ENCODE measurements at regions not wholly inside any gene's neighbourhood (a gene's known extent, or its start where the extent isn't known, plus 50 kb on each side); places are given as distances from the start of the nearest gene placed in this dataset.

- no peaks in the 10 kb centered on the region for H3K4me1 Mint-ChIP-seq (ENCODE audit: low read depth)
- CTCF ChIA-PET, result no interaction called here
Observed at GRCh38 chr20:11174861-11175260, 501.1 kb upstream of the JAG1 start.

GRCh38 chr20:11176431-11176830, 502.6 kb upstream of the JAG1 start:
- no peak overlapping the region for H3K4me3 Mint-ChIP-seq

More at GRCh38 chr20:11174861-11175260, 501.1 kb upstream of the JAG1 start:
- DNase-seq (no peak), ATAC-seq (ENCODE audit: poor library complexity) (no peak)
- no peak overlapping the region for H3K27ac Mint-ChIP-seq
- no peaks in the 10 kb centered on the region for H3K27me3 Mint-ChIP-seq
- no peaks in the 10 kb centered on the region for H3K9me3 ChIP-seq (ENCODE audit: control insufficient read depth in 1 of 2, insufficient read depth in 1 of 2, low read length in 2 of 2)
- H3K4me3 Mint-ChIP-seq, result no peak overlapping the region
- TF ChIP-seq CTCF (IDR thresholded peaks at IDR 0.05), result no peak
- no peaks in the 10 kb centered on the region for H3K4me1 ChIP-seq (ENCODE audit: insufficient read depth, low read length)
- H3K27me3 ChIP-seq (ENCODE audit: control insufficient read depth in 1 of 2, insufficient read depth in 2 of 2, low read length in 2 of 2), result no peaks in the 10 kb centered on the region
- H3K36me3 Mint-ChIP-seq (ENCODE audit: low read depth), result no peaks in the 10 kb centered on the region
- H3K27ac ChIP-seq (ENCODE audit: low read depth in 1 of 2, low read length in 2 of 2), result no peak overlapping the region
- H3K36me3 ChIP-seq (ENCODE audit: insufficient read depth, low read length), result no peaks in the 10 kb centered on the region
- H3K9me3 Mint-ChIP-seq, result no peaks in the 10 kb centered on the region
- intact Hi-C loops (cut with DNase I, micrococcal nuclease), result no loop called here
- H3K4me3 ChIP-seq (ENCODE audit: low read length), result no peak overlapping the region
- POLR2A ChIA-PET, result no interaction called here

GRCh38 chr20:11178946-11179654, 505.3 kb upstream of the JAG1 start:
- Histone ChIP-seq H3K27ac (ENCODE audit: low read depth in 1 of 2, low read length in 2 of 2) (no peak overlapping the region), H3K27me3 (ENCODE audit: control insufficient read depth in 1 of 2, insufficient read depth in 2 of 2, low read length in 2 of 2) (no peaks in the 10 kb centered on the region), H3K36me3 (ENCODE audit: insufficient read depth, low read length) (no peaks in the 10 kb centered on the region), H3K4me1 (ENCODE audit: insufficient read depth, low read length) (no peaks in the 10 kb centered on the region), H3K4me3 (ENCODE audit: low read length) (no peak overlapping the region), H3K9me3 (ENCODE audit: control insufficient read depth in 1 of 2, insufficient read depth in 1 of 2, low read length in 2 of 2) (no peaks in the 10 kb centered on the region)
- H3K27me3 Mint-ChIP-seq, result no peaks in the 10 kb centered on the region
- peaks cover 4% of the 10 kb centered on the region for H3K9me3 Mint-ChIP-seq
- POLR2A ChIA-PET, result no interaction called here
- H3K4me3 Mint-ChIP-seq, result no peak overlapping the region
- CTCF ChIA-PET, result no interaction called here
- TF ChIP-seq CTCF (IDR thresholded peaks at IDR 0.05), result no peak
- ATAC-seq (ENCODE audit: poor library complexity) (no peak), DNase-seq (no peak)
- no peaks in the 10 kb centered on the region for H3K4me1 Mint-ChIP-seq (ENCODE audit: low read depth)
- intact Hi-C loops (cut with DNase I, micrococcal nuclease), result no loop called here
- no peak overlapping the region for H3K27ac Mint-ChIP-seq
- H3K36me3 Mint-ChIP-seq (ENCODE audit: low read depth), result no peaks in the 10 kb centered on the region

More at GRCh38 chr20:11176431-11176830, 502.6 kb upstream of the JAG1 start:
- Histone ChIP-seq H3K27ac (ENCODE audit: low read depth in 1 of 2, low read length in 2 of 2) (no peak overlapping the region), H3K9me3 (ENCODE audit: control insufficient read depth in 1 of 2, insufficient read depth in 1 of 2, low read length in 2 of 2) (no peaks in the 10 kb centered on the region), H3K36me3 (ENCODE audit: insufficient read depth, low read length) (no peaks in the 10 kb centered on the region), H3K4me3 (ENCODE audit: low read length) (no peak overlapping the region), H3K27me3 (ENCODE audit: control insufficient read depth in 1 of 2, insufficient read depth in 2 of 2, low read length in 2 of 2) (no peaks in the 10 kb centered on the region), H3K4me1 (ENCODE audit: insufficient read depth, low read length) (no peaks in the 10 kb centered on the region)
- intact Hi-C loops (cut with DNase I, micrococcal nuclease), result no loop called here
- POLR2A ChIA-PET, result no interaction called here
- Mint-ChIP-seq H3K36me3 (ENCODE audit: low read depth) (no peaks in the 10 kb centered on the region), H3K27ac (no peak overlapping the region), H3K27me3 (no peaks in the 10 kb centered on the region), H3K9me3 (peaks cover 3% of the 10 kb centered on the region), H3K4me1 (ENCODE audit: low read depth) (no peaks in the 10 kb centered on the region)
- no peak for DNase-seq
- TF ChIP-seq CTCF (IDR thresholded peaks at IDR 0.05), result no peak
- CTCF ChIA-PET, result no interaction called here
- no peak for ATAC-seq (ENCODE audit: poor library complexity)

All from CD4-positive, alpha-beta T cell (primary cell).